GM10266 (cell line): ENCODE measurements at regions not wholly inside any gene's neighbourhood (a gene's known extent, or its start where the extent isn't known, plus 50 kb on each side); places are given as distances from the start of the nearest gene placed in this dataset.

Experiments used
- DNase-seq: peaks from one replicate; pipeline ENCODE4 v3.0.0; 2012; ENCODE audit errors: extremely low spot score
- TF ChIP-seq, protein P1 (sequence below): IDR thresholded peaks from 2 replicates; pipeline ENCODE4 v1.5.1; 2012; ENCODE audit warnings: mild to moderate bottlenecking, low read depth; ENCODE audit not compliant: control insufficient read depth, insufficient read depth; ENCODE audit errors: missing control alignments

DNA sequence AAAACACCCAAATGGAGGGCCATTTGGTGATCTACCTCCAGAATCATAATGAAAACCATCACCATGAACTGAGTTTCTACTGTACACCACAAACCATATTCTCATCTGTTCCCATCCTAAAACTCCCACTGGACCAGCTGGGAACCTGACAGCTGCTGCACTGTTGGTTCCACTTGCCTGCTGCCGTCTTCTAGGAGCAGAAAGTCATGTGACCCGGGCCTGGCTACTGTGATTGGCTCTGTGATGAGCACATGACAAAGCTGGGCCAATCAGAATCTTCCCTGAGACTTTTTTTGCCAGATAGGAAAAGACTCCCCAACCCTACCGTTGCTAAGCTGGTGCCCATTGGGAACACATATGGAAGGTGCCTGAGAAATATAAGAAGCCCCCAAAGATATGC lies 264.2 kb downstream of the MRTFB start:
- DNase-seq = no peak
- TF ChIP-seq, protein P1, sequence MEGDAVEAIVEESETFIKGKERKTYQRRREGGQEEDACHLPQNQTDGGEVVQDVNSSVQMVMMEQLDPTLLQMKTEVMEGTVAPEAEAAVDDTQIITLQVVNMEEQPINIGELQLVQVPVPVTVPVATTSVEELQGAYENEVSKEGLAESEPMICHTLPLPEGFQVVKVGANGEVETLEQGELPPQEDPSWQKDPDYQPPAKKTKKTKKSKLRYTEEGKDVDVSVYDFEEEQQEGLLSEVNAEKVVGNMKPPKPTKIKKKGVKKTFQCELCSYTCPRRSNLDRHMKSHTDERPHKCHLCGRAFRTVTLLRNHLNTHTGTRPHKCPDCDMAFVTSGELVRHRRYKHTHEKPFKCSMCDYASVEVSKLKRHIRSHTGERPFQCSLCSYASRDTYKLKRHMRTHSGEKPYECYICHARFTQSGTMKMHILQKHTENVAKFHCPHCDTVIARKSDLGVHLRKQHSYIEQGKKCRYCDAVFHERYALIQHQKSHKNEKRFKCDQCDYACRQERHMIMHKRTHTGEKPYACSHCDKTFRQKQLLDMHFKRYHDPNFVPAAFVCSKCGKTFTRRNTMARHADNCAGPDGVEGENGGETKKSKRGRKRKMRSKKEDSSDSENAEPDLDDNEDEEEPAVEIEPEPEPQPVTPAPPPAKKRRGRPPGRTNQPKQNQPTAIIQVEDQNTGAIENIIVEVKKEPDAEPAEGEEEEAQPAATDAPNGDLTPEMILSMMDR = no peak

DNA sequence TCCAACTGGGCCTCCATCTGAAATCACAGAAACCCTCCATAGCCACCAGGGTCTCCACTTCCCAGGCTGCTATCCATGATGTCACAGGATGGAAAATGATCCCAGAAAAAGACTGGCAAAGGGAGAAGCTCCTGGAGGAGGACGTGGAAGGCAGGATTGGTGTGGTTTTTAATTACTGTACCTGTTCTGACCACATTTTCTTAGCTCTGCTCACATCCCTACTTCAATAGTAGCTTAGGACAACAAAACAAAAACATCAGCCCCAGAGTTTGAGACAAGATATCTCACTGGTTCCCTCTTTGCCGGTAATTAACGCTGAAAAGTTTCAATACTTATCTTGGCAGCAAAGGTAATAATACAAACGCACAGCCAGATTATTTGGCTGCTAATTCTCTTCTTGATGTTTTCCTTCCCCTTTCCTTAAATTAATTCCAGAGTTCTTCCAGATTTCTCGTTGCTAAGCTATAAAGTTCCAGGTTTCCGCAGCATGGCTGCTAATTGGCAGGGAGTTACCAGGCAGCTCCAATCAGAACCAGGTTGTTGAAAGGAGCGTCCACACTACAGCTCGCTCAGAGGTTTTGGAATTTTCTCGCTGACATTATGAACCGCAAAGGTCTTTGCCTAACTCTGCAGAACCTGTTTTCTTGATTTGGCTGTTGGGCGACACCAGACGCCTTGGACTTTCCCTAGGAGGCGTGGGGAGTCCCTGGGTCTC lies 263.4 kb downstream of the MRTFB start:
- DNase-seq = no peak
- TF ChIP-seq, protein P1 = no peak

DNA sequence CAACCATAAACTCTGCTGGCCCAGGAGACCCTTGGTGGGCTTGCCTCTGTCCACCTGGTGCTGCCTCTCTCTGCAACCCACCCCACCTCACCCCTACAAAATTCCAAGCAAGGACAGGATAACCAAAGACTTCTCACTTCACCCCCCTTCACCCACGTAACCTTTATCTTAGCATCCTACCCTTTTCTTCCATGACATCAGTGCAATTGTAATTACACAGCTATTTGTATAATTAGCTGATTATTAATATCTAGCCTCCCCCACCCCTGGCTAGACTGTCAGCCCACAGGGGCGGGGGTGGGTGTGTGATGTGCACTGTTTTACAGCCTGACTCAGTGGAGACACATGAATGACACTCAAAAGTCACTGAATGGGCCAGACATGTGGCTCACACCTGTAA lies 262.2 kb downstream of the MRTFB start:
- TF ChIP-seq, protein P1 = no peak
- no peak for DNase-seq

DNA sequence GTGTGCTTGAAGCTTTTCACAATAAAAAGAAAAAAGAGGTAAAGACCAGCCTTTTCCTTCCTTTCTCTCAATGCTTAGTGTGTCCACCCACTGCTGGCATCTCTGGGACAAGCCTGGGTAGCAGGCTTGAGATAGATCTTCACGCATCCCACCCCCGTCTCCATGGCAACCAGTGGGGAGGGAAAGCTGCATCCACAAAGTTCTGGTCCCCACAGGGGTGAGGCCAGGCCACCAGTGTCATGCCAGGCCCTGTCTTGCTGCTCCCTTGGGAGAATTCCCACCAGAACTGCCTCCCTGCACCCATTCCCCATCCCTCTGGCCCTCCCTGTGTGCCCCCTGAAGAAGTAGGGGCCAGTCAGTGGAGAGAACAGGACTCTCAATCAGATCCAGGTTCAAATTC lies 259.9 kb downstream of the MRTFB start:
- TF ChIP-seq, protein P1 = no peak
- no peak for DNase-seq

DNA sequence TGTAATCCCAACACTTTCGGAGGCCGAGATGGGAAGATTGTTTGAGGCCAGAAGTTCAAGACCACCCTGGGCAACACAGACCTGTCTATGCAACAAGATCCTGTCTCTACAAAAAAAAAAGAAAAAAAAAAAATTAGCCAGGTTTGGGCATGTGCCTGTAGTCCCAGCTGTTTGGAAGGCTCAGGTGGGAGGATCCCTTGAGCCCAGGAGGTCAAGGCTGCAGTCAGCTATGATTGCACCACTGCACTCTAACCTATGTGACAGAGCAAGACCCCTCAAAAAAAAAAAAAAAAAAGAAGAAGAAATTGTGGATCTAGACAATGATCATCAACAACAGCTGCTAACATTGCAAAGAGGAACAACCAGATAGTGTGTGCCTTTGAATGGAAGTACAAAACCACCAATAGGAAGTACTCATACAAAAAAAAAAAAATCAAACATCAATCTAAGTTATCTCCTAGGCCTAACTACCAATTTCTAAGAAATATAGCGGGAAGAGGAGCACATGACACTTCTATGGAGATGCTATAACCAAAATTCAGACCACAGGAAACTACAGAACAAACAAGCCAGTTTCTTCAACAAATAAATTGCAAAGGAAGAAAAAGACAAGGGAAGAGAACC lies 258.7 kb downstream of the MRTFB start:
- TF ChIP-seq, protein P1 = no peak
- no peak for DNase-seq

DNA sequence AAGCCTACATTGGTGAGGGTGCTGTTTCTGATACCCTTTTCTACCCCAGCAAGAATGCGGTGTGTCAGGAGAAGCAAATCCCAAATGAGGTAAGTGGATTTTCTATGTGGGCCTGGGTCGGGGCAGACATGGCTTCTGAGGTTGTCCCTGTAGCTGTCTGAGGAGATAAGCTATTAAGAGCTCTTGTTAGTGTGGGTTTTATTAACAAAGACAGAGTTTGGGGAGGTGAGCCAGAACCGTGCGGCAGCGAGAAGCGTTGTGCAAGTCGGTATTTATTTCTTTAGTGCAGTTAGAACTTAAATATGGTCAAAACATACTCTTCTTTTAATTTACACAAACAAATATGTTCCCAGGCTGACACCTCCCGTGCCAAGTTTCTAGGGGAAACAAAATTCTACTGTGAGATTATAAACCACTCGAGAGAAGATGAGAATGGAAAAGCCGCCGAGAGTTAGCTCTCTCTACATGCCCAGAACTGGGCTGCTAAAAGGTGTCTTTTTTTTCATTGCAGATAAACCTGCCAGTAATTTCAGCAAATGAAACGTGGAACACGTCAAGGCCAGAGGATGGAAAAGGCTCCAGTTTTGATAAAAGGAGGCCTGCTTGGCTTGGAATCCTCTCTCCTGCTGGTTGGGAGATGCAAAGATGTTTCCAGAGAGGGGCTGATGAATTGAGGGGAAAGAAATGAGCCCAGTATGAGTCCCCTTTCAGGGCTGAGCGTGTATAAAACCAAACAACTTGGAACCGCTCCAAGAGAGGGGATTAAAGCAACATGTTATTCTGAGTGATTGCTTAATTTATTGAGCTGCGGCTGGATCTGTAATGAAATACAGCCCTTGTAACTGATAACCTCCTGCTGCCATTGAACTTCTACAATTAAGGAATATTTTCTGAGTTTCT lies 254.6 kb downstream of the MRTFB start:
- TF ChIP-seq, protein P1 = no peak
- DNase-seq = no peak
